ENCODE measurements at regions not wholly inside any gene's neighbourhood (a gene's known extent, or its start where the extent isn't known, plus 50 kb on each side); places are given as distances from the start of the nearest gene placed in this dataset.
"Not testable (repeated sequence)": the region's sequence is repeated elsewhere in the genome, so short reads cannot be mapped to it uniquely, and the experiment has no call there.

- peak; percentile 57 to 76 for DNase-seq (ENCODE audit: low read depth in 2 of 2)
These were observed 115.0 kb upstream of the SHISA3 start for GRCh38 chr4:42282081-42282901.

- no peak for DNase-seq (ENCODE audit: low read depth in 2 of 2)
These were observed 113.3 kb upstream of the SHISA3 start for GRCh38 chr4:42284030-42284429.

- DNase-seq (ENCODE audit: low read depth in 2 of 2) = not testable (repeated sequence)
These were observed 108.4 kb upstream of the SHISA3 start for GRCh38 chr4:42288876-42289275.

- not testable (repeated sequence) for DNase-seq (ENCODE audit: low read depth in 2 of 2)
These were observed 105.1 kb upstream of the SHISA3 start for GRCh38 chr4:42292192-42292591.

- no peak for DNase-seq (ENCODE audit: low read depth in 2 of 2)
These were observed 103.1 kb upstream of the SHISA3 start for GRCh38 chr4:42293967-42294813.

GRCh38 chr4:42296196-42296595 is 101.1 kb upstream of the SHISA3 start:
- DNase-seq (ENCODE audit: low read depth in 2 of 2) = no peak

GRCh38 chr4:42302348-42302747 is 94.9 kb upstream of the SHISA3 start:
- DNase-seq (ENCODE audit: low read depth in 2 of 2) = peak in 1 of 2 donors; percentile 17

- DNase-seq (ENCODE audit: low read depth in 2 of 2) = no peak
These were observed 90.8 kb upstream of the SHISA3 start for GRCh38 chr4:42306221-42307109.

- DNase-seq (ENCODE audit: low read depth in 2 of 2) = no peak
These were observed 89.0 kb upstream of the SHISA3 start for GRCh38 chr4:42308247-42308646.

GRCh38 chr4:42309361-42310260 is 87.7 kb upstream of the SHISA3 start:
- DNase-seq (ENCODE audit: low read depth in 2 of 2) = no peak

GRCh38 chr4:42310358-42310757 is 86.9 kb upstream of the SHISA3 start:
- DNase-seq (ENCODE audit: low read depth in 2 of 2) = no peak

GRCh38 chr4:42310806-42311205 is 86.5 kb upstream of the SHISA3 start:
- no peak for DNase-seq (ENCODE audit: low read depth in 2 of 2)

GRCh38 chr4:42311591-42311990 is 85.7 kb upstream of the SHISA3 start:
- DNase-seq (ENCODE audit: low read depth in 2 of 2) = no peak

GRCh38 chr4:42313420-42313819 is 83.9 kb upstream of the SHISA3 start:
- DNase-seq (ENCODE audit: low read depth in 2 of 2) = not testable (repeated sequence)

GRCh38 chr4:42313872-42314271 is 83.4 kb upstream of the SHISA3 start:
- no peak for DNase-seq (ENCODE audit: low read depth in 2 of 2)

GRCh38 chr4:42315231-42315630 is 82.1 kb upstream of the SHISA3 start:
- no peak for DNase-seq (ENCODE audit: low read depth in 2 of 2)

- DNase-seq (ENCODE audit: low read depth in 2 of 2) = no peak
These were observed 76.4 kb upstream of the SHISA3 start for GRCh38 chr4:42320822-42321388.

GRCh38 chr4:42326040-42326439 is 71.2 kb upstream of the SHISA3 start:
- no peak for DNase-seq (ENCODE audit: low read depth in 2 of 2)

GRCh38 chr4:42326524-42326923 is 70.8 kb upstream of the SHISA3 start:
- no peak for DNase-seq (ENCODE audit: low read depth in 2 of 2)

GRCh38 chr4:42327323-42327722 is 70.0 kb upstream of the SHISA3 start:
- no peak for DNase-seq (ENCODE audit: low read depth in 2 of 2)

Data from dermis microvascular lymphatic vessel endothelial cell (primary cell).